Endodermal cell (in vitro differentiated cells): ENCODE measurements at regions not wholly inside any gene's neighbourhood (a gene's known extent, or its start where the extent isn't known, plus 50 kb on each side); places are given as distances from the start of the nearest gene placed in this dataset.
"Not testable (repeated sequence)": the region's sequence is repeated elsewhere in the genome, so short reads cannot be mapped to it uniquely, and the experiment has no call there.

Source experiments
- DNase-seq: peaks from one replicate; pipeline ENCODE4 v3.0.0-alpha.2; 2017
- H3K27ac ChIP-seq: 2 replicates; pipeline ENCODE4 v1.5.1; 2013; ENCODE audit warnings: mild to moderate bottlenecking, low read depth, low read length, moderate library complexity
- H3K27me3 ChIP-seq: 2 replicates; pipeline ENCODE4 v1.6.1; 2013; ENCODE audit warnings: mild to moderate bottlenecking, low read length, moderate library complexity; ENCODE audit not compliant: insufficient read depth, control insufficient read depth, poor library complexity, severe bottlenecking
- H3K36me3 ChIP-seq: 2 replicates; pipeline ENCODE4 v1.7.0; 2013; ENCODE audit warnings: mild to moderate bottlenecking, low read length, moderate library complexity; ENCODE audit not compliant: control insufficient read depth, insufficient read depth
- H3K4me1 ChIP-seq: one replicate; pipeline ENCODE4 v1.7.0; 2013; ENCODE audit warnings: low read length; ENCODE audit not compliant: control insufficient read depth, insufficient read depth
- H3K4me3 ChIP-seq: 2 replicates; pipeline ENCODE4 v1.5.1; 2013; ENCODE audit warnings: mild to moderate bottlenecking, low read length, moderate library complexity
- H3K9ac ChIP-seq: 2 replicates; pipeline ENCODE4 v1.6.1; 2013; ENCODE audit warnings: mild to moderate bottlenecking, low read length, moderate library complexity; ENCODE audit not compliant: poor library complexity, severe bottlenecking; ENCODE audit errors: extremely low read depth
- H3K9me3 ChIP-seq: 2 replicates; pipeline ENCODE4 v1.6.1; 2013; ENCODE audit warnings: mild to moderate bottlenecking, low read length, moderate library complexity; ENCODE audit not compliant: control insufficient read depth
- H3K27ac Mint-ChIP-seq: 2 replicates; pipeline ENCODE4 v1.8.0; 2020; ENCODE audit warnings: mixed read lengths
- H3K27me3 Mint-ChIP-seq: 2 replicates; pipeline ENCODE4 v1.8.0; 2021; ENCODE audit warnings: mild to moderate bottlenecking, mixed read lengths; ENCODE audit not compliant: insufficient read depth
- H3K36me3 Mint-ChIP-seq: 2 replicates; pipeline ENCODE4 v1.8.0; 2020; ENCODE audit warnings: low read depth, mixed read lengths
- H3K4me1 Mint-ChIP-seq: 2 replicates; pipeline ENCODE4 v1.8.0; 2020; ENCODE audit warnings: mixed read lengths
- H3K4me3 Mint-ChIP-seq: 2 replicates; pipeline ENCODE4 v1.8.0; 2020; ENCODE audit warnings: mild to moderate bottlenecking, moderate library complexity, mixed read lengths
- H3K9me3 Mint-ChIP-seq: 2 replicates; pipeline ENCODE4 v1.8.0; 2020; ENCODE audit warnings: mild to moderate bottlenecking, mixed read lengths
- WGBS, 2 experiments: methylation state at CpG; one replicate each; pipeline versions ENCODE4 v1.1.5 to v1.1.7; 2013; ENCODE audit warnings: missing lambda C conversion rate in 2 of 2, mixed read lengths in 1 of 2; ENCODE audit not compliant: insufficient coverage in 1 of 2, insufficient read length in 1 of 2; 5-methylcytosine and 5-hydroxymethylcytosine counted together
- TF ChIP-seq, protein P1 (sequence below): fragments of 200-600 bp; sonication (generic); conservative IDR thresholded peaks from 2 replicates; pipeline ENCODE4 v1.5.0; 2021; ENCODE audit warnings: antibody characterized with exemption, mild to moderate bottlenecking

DNA sequence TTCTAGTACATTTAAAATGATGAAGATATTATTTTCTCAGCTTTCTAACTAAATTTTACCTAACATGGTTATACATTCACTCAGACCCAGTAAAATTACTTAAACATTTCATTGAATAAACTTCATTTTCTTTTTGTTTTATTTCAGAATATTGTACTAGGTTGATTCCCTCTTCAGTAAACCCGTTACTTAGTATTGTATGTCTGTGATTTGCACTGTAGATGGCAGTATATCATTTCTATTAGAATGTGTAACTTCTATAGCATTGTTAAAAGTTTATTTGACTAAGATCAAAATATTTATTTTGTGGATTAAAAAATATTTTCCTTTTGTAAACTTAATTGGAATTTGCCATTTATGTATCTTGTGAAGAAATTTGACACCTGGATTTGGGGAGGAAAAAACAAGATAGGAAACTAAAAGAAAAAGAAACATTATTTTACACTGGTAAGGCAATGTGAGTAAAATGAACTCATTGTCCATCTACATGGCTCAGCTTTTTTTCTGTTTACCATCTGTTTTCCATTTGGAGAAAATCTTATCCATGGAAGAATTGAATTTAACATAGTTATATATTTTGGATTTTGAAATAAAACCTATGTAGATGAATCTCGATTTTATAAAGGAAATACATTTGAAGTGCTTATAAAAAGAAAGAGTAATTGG is 145.6 kb upstream of the METTL14 start:
- TF ChIP-seq, protein P1, sequence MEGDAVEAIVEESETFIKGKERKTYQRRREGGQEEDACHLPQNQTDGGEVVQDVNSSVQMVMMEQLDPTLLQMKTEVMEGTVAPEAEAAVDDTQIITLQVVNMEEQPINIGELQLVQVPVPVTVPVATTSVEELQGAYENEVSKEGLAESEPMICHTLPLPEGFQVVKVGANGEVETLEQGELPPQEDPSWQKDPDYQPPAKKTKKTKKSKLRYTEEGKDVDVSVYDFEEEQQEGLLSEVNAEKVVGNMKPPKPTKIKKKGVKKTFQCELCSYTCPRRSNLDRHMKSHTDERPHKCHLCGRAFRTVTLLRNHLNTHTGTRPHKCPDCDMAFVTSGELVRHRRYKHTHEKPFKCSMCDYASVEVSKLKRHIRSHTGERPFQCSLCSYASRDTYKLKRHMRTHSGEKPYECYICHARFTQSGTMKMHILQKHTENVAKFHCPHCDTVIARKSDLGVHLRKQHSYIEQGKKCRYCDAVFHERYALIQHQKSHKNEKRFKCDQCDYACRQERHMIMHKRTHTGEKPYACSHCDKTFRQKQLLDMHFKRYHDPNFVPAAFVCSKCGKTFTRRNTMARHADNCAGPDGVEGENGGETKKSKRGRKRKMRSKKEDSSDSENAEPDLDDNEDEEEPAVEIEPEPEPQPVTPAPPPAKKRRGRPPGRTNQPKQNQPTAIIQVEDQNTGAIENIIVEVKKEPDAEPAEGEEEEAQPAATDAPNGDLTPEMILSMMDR, result peak; percentile 69
- H3K36me3 ChIP-seq, DNase-seq, H3K27me3 Mint-ChIP-seq, H3K9me3 Mint-ChIP-seq, H3K27me3 ChIP-seq, H3K4me1 Mint-ChIP-seq, H3K9ac ChIP-seq, H3K36me3 Mint-ChIP-seq, H3K4me1 ChIP-seq, H3K4me3 ChIP-seq, H3K9me3 ChIP-seq, H3K27ac ChIP-seq, H3K27ac Mint-ChIP-seq, H3K4me3 Mint-ChIP-seq: not testable (repeated sequence)
- 83 to 86% methylated on average over 1 of the region's 2 CpGs for whole genome bisulfite sequencing, 2 experiments

DNA sequence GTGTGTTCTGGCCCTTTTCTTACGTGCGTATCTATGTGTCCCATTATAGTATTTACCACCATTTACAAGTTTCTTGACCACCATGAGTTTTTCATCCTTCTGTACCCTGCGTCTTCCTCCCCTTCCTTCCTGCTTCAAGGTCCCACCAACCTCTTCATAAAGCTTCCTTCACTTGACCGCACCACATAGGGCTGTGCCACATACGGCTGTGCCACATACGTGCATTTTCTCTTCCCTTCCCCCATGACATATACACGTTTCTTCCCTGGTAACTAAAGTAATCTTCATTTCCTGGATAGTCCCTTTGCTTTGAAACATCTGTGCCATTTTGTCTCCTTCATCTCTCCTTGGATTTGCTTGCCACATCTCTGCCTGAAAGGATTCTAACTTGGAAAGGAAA is 128.6 kb upstream of the METTL14 start:
- not testable (repeated sequence) for H3K9me3 ChIP-seq, H3K4me1 ChIP-seq, H3K27ac ChIP-seq, H3K27ac Mint-ChIP-seq, H3K27me3 Mint-ChIP-seq, H3K9ac ChIP-seq, H3K36me3 ChIP-seq, H3K9me3 Mint-ChIP-seq, H3K27me3 ChIP-seq, H3K4me3 Mint-ChIP-seq, H3K4me1 Mint-ChIP-seq, H3K36me3 Mint-ChIP-seq, H3K4me3 ChIP-seq, DNase-seq
- WGBS, 2 experiments, result 95 to 100% methylated on average over 1 to 6 of the region's 7 CpGs

DNA sequence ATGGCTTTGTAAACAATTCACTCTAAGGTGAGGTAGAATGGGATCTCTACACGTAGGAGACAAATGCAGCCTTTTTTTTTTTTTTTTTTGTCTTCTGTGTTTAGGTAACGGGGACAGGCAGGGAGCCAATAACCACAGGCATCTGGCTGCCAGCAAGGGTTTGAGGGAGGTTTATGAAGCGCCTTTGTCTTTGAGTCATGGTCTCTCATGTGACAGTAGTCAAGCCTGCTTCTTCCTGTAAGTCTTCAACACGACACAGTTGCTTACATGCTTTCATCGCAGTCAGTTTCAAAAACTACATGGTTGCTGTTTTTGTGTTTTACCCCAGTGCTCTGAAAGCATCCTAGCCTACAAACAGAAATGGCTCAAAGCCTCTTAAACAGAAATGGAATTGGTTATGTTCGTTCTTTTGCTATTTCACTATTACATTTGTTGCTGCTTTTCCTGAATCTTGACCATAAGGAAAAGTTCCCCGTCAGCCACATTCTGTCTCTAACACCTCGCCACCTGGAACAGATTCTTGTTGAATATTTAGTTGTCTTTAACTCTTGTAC is 127.8 kb upstream of the METTL14 start:
- WGBS, 2 experiments, result 65 to 87% methylated on average over 2 to 8 of the region's 8 CpGs
- Histone ChIP-seq H3K36me3 (no peaks in the 10 kb centered on the region), H3K27ac (no peak overlapping the region), H3K9me3 (no peaks in the 10 kb centered on the region), H3K27me3 (no peaks in the 10 kb centered on the region), H3K9ac (no peak overlapping the region), H3K4me1 (no peaks in the 10 kb centered on the region), H3K4me3 (no peak overlapping the region)
- H3K27ac Mint-ChIP-seq, result no peak overlapping the region
- H3K27me3 Mint-ChIP-seq, result no peaks in the 10 kb centered on the region
- H3K4me1 Mint-ChIP-seq, result no peaks in the 10 kb centered on the region
- H3K4me3 Mint-ChIP-seq, result no peak overlapping the region
- no peaks in the 10 kb centered on the region for H3K9me3 Mint-ChIP-seq
- DNase-seq, result no peak
- no peaks in the 10 kb centered on the region for H3K36me3 Mint-ChIP-seq
- TF ChIP-seq, protein P1, result no peak

DNA sequence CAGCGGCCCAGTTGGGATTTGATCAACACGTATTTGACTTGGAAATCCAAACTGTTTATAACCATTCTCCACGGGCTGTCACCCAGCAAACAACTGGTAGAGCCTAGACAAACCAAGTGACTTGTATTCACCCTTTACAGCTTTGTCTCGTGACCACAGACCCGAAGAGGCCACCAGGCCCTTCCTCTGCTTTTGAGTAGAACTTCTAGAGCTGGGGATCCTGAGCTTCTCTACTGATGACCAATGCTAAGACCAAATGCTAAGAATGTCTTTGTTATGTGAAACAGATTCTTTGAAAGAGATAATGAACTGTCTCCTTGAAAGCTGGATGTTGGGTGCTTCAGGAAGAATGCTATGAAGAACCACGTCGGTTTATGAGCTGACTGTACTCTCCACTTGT is 127.0 kb upstream of the METTL14 start:
- not testable (repeated sequence) for H3K4me1 Mint-ChIP-seq, H3K27ac ChIP-seq, H3K9me3 Mint-ChIP-seq, H3K4me1 ChIP-seq, H3K27me3 Mint-ChIP-seq, H3K4me3 Mint-ChIP-seq, H3K36me3 Mint-ChIP-seq, H3K27me3 ChIP-seq, H3K4me3 ChIP-seq, H3K9me3 ChIP-seq, H3K27ac Mint-ChIP-seq, DNase-seq, H3K9ac ChIP-seq, H3K36me3 ChIP-seq
- 91 to 100% methylated on average over 1 to 2 of the region's 7 CpGs for WGBS, 2 experiments
